ENCODE measurements at regions not wholly inside any gene's neighbourhood (a gene's known extent, or its start where the extent isn't known, plus 50 kb on each side); places are given as distances from the start of the nearest gene placed in this dataset.
A peak's percentile ranks its signal among the peaks of the same experiment; 100 is the strongest.

GRCh38 chr6:105797286-105797979, 288.7 kb upstream of the PRDM1 start:
- 83% methylated on average over 4 of the region's 4 CpGs for WGBS
- Histone ChIP-seq H3K9me3 (ENCODE audit: control insufficient read depth, low read length) (no peaks in the 10 kb centered on the region), H3K27ac (ENCODE audit: low read length) (peak overlapping the region; percentile 37), H3K4me1 (ENCODE audit: control insufficient read depth, insufficient read depth, low read length) (peaks cover 6% of the 10 kb centered on the region), H3K4me3 (ENCODE audit: low read length) (no peak overlapping the region), H3K27me3 (ENCODE audit: control insufficient read depth, insufficient read depth) (no peaks in the 10 kb centered on the region)
- no peak for ATAC-seq
- no peak for DNase-seq
- intact Hi-C loops (cut with DNase I) = no loop called here

GRCh38 chr6:105795913-105796517, 290.1 kb upstream of the PRDM1 start:
- intact Hi-C loops (cut with DNase I) = no loop called here

GRCh38 chr6:105795366-105795765, 290.8 kb upstream of the PRDM1 start:
- Histone ChIP-seq H3K27me3 (ENCODE audit: control insufficient read depth, insufficient read depth) (no peaks in the 10 kb centered on the region), H3K4me3 (ENCODE audit: low read length) (no peak overlapping the region), H3K9me3 (ENCODE audit: control insufficient read depth, low read length) (no peaks in the 10 kb centered on the region), H3K4me1 (ENCODE audit: control insufficient read depth, insufficient read depth, low read length) (peaks cover 6% of the 10 kb centered on the region), H3K27ac (ENCODE audit: low read length) (no peak overlapping the region)
- no peak for ATAC-seq
- no peak for DNase-seq
- intact Hi-C loops (cut with DNase I) = no loop called here

More at GRCh38 chr6:105795913-105796517, 290.1 kb upstream of the PRDM1 start:
- H3K4me3 ChIP-seq (ENCODE audit: low read length) = no peak overlapping the region
- H3K27ac ChIP-seq (ENCODE audit: low read length) = no peak overlapping the region
- WGBS = 84% methylated on average over 9 of the region's 9 CpGs
- no peaks in the 10 kb centered on the region for H3K27me3 ChIP-seq (ENCODE audit: control insufficient read depth, insufficient read depth)
- ATAC-seq (no peak), DNase-seq (no peak)
- H3K9me3 ChIP-seq (ENCODE audit: control insufficient read depth, low read length) = no peaks in the 10 kb centered on the region
- peaks cover 6% of the 10 kb centered on the region for H3K4me1 ChIP-seq (ENCODE audit: control insufficient read depth, insufficient read depth, low read length)

GRCh38 chr6:105794870-105795269, 291.3 kb upstream of the PRDM1 start:
- Histone ChIP-seq H3K4me3 (ENCODE audit: low read length) (no peak overlapping the region), H3K27ac (ENCODE audit: low read length) (no peak overlapping the region), H3K4me1 (ENCODE audit: control insufficient read depth, insufficient read depth, low read length) (peaks cover 6% of the 10 kb centered on the region), H3K9me3 (ENCODE audit: control insufficient read depth, low read length) (no peaks in the 10 kb centered on the region), H3K27me3 (ENCODE audit: control insufficient read depth, insufficient read depth) (no peaks in the 10 kb centered on the region)
- DNase-seq (no peak), ATAC-seq (no peak)
- intact Hi-C loops (cut with DNase I) = no loop called here
- 78% methylated on average over 5 of the region's 5 CpGs for WGBS

GRCh38 chr6:105794239-105794638, 291.9 kb upstream of the PRDM1 start:
- H3K4me1 ChIP-seq (ENCODE audit: control insufficient read depth, insufficient read depth, low read length) = peaks cover 5% of the 10 kb centered on the region
- ATAC-seq (peak; percentile 74 to 86), DNase-seq (peak; percentile 48 to 86 (median 61))
- H3K27me3 ChIP-seq (ENCODE audit: control insufficient read depth, insufficient read depth) = no peaks in the 10 kb centered on the region
- 50% methylated on average over 5 of the region's 5 CpGs for WGBS
- H3K9me3 ChIP-seq (ENCODE audit: control insufficient read depth, low read length) = no peaks in the 10 kb centered on the region
- H3K27ac ChIP-seq (ENCODE audit: low read length) = no peak overlapping the region
- H3K4me3 ChIP-seq (ENCODE audit: low read length) = no peak overlapping the region
- intact Hi-C loops (cut with DNase I) = no loop called here

- Histone ChIP-seq H3K4me3 (ENCODE audit: low read length) (no peak overlapping the region), H3K4me1 (ENCODE audit: control insufficient read depth, insufficient read depth, low read length) (peaks cover 3% of the 10 kb centered on the region), H3K9me3 (ENCODE audit: control insufficient read depth, low read length) (no peaks in the 10 kb centered on the region), H3K27ac (ENCODE audit: low read length) (no peak overlapping the region), H3K27me3 (ENCODE audit: control insufficient read depth, insufficient read depth) (no peaks in the 10 kb centered on the region)
- peak in 1 of 2 donors; percentile 42 for ATAC-seq
- WGBS = 46% methylated on average over 4 of the region's 4 CpGs
- no peak for DNase-seq
- intact Hi-C loops (cut with DNase I) = no loop called here
Measured at GRCh38 chr6:105793130-105793529, 293.0 kb upstream of the PRDM1 start.

GRCh38 chr6:105791583-105792318, 294.4 kb upstream of the PRDM1 start:
- Histone ChIP-seq H3K9me3 (ENCODE audit: control insufficient read depth, low read length) (no peaks in the 10 kb centered on the region), H3K27me3 (ENCODE audit: control insufficient read depth, insufficient read depth) (no peaks in the 10 kb centered on the region), H3K4me1 (ENCODE audit: control insufficient read depth, insufficient read depth, low read length) (no peaks in the 10 kb centered on the region), H3K4me3 (ENCODE audit: low read length) (no peak overlapping the region), H3K27ac (ENCODE audit: low read length) (no peak overlapping the region)
- ATAC-seq = no peak
- DNase-seq = no peak
- intact Hi-C loops (cut with DNase I) = no loop called here
- WGBS = 68% methylated on average over 5 of the region's 5 CpGs

GRCh38 chr6:105791179-105791578, 295.0 kb upstream of the PRDM1 start:
- H3K4me1 ChIP-seq (ENCODE audit: control insufficient read depth, insufficient read depth, low read length) = no peaks in the 10 kb centered on the region
- 85% methylated on average over 1 of the region's 1 CpG for WGBS
- H3K27ac ChIP-seq (ENCODE audit: low read length) = no peak overlapping the region
- DNase-seq = no peak
- H3K9me3 ChIP-seq (ENCODE audit: control insufficient read depth, low read length) = no peaks in the 10 kb centered on the region
- no peaks in the 10 kb centered on the region for H3K27me3 ChIP-seq (ENCODE audit: control insufficient read depth, insufficient read depth)
- intact Hi-C loops (cut with DNase I) = no loop called here
- H3K4me3 ChIP-seq (ENCODE audit: low read length) = no peak overlapping the region
- ATAC-seq = no peak

GRCh38 chr6:105790635-105791034, 295.5 kb upstream of the PRDM1 start:
- WGBS = 41% methylated on average over 1 of the region's 1 CpG
- DNase-seq = no peak
- intact Hi-C loops (cut with DNase I) = no loop called here
- Histone ChIP-seq H3K27me3 (ENCODE audit: control insufficient read depth, insufficient read depth) (no peaks in the 10 kb centered on the region), H3K4me3 (ENCODE audit: low read length) (no peak overlapping the region), H3K4me1 (ENCODE audit: control insufficient read depth, insufficient read depth, low read length) (no peaks in the 10 kb centered on the region), H3K27ac (ENCODE audit: low read length) (no peak overlapping the region), H3K9me3 (ENCODE audit: control insufficient read depth, low read length) (no peaks in the 10 kb centered on the region)
- no peak for ATAC-seq

- no peaks in the 10 kb centered on the region for H3K9me3 ChIP-seq (ENCODE audit: control insufficient read depth, low read length)
Measured at GRCh38 chr6:105789935-105790334, 296.2 kb upstream of the PRDM1 start.

GRCh38 chr6:105787747-105788146, 298.4 kb upstream of the PRDM1 start:
- ATAC-seq (no peak), DNase-seq (no peak)
- Histone ChIP-seq H3K4me3 (ENCODE audit: low read length) (no peak overlapping the region), H3K4me1 (ENCODE audit: control insufficient read depth, insufficient read depth, low read length) (no peaks in the 10 kb centered on the region), H3K27ac (ENCODE audit: low read length) (no peak overlapping the region), H3K27me3 (ENCODE audit: control insufficient read depth, insufficient read depth) (no peaks in the 10 kb centered on the region), H3K9me3 (ENCODE audit: control insufficient read depth, low read length) (no peaks in the 10 kb centered on the region)
- 96% methylated on average over 5 of the region's 5 CpGs for WGBS
- intact Hi-C loops (cut with DNase I) = no loop called here

More at GRCh38 chr6:105789935-105790334, 296.2 kb upstream of the PRDM1 start:
- no peak overlapping the region for H3K27ac ChIP-seq (ENCODE audit: low read length)
- ATAC-seq = no peak
- H3K27me3 ChIP-seq (ENCODE audit: control insufficient read depth, insufficient read depth) = no peaks in the 10 kb centered on the region
- intact Hi-C loops (cut with DNase I) = no loop called here
- 50% methylated on average over 2 of the region's 2 CpGs for WGBS
- H3K4me1 ChIP-seq (ENCODE audit: control insufficient read depth, insufficient read depth, low read length) = no peaks in the 10 kb centered on the region
- no peak overlapping the region for H3K4me3 ChIP-seq (ENCODE audit: low read length)
- DNase-seq = no peak

Data from right cardiac atrium (tissue), 5 donors.